Skeletal muscle tissue (tissue), 3 donors: ENCODE measurements at regions not wholly inside any gene's neighbourhood (a gene's known extent, or its start where the extent isn't known, plus 50 kb on each side); places are given as distances from the start of the nearest gene placed in this dataset.

Source experiments
- H3K27ac ChIP-seq: one replicate; pipeline ENCODE4 v1.7.0; 2013; ENCODE audit warnings: mild to moderate bottlenecking, low read depth, low read length, inconsistent platforms
- H3K27me3 ChIP-seq, 3 donors: one replicate each; pipeline ENCODE4 v1.7.0; 2013; ENCODE audit warnings: low read length in 3 of 3; ENCODE audit not compliant: control insufficient read depth in 3 of 3, insufficient read depth in 3 of 3
- H3K36me3 ChIP-seq, 3 donors: one replicate each; pipeline ENCODE4 v1.7.0; 2013; ENCODE audit warnings: low read length in 3 of 3; ENCODE audit not compliant: control insufficient read depth in 3 of 3, insufficient read depth in 3 of 3
- H3K4me1 ChIP-seq, 3 donors: one replicate each; pipeline ENCODE4 v1.7.0; 2013; ENCODE audit warnings: low read length in 3 of 3, mild to moderate bottlenecking in 3 of 3; ENCODE audit not compliant: control insufficient read depth in 3 of 3, insufficient read depth in 3 of 3
- H3K4me3 ChIP-seq, 3 donors: one replicate each; pipeline ENCODE4 v1.7.0; 2013; ENCODE audit warnings: low read length in 3 of 3
- H3K9ac ChIP-seq, 3 donors: one replicate each; pipeline ENCODE4 v1.7.0; 2013; ENCODE audit warnings: low read length in 3 of 3, mild to moderate bottlenecking in 3 of 3, moderate library complexity in 2 of 3, low read depth in 1 of 3
- H3K9me3 ChIP-seq, 3 donors: one replicate each; pipeline ENCODE4 v1.7.0; 2013; ENCODE audit warnings: low read length in 3 of 3; ENCODE audit not compliant: control insufficient read depth in 3 of 3
- donor health status: Osteomylitis.

DNA sequence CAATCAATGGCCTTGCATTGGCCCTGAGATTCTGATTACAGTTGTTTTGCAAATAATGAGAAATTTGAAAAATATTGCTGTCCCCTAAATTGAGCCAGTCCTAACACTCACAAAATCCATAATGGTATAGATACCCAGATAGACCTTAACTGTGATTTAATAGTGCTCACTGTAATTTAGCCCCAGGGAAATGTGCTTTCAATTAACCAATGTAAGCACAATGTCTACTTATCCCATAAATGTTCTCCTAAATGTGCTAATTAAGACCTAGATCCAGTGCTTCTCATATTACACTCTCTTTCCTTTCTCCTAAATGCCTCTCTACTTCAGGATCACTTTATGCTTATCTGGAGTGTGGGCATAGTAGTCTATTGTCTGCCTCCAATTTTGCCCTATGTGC lies 417.8 kb upstream of the CCL2 start:
- Histone ChIP-seq H3K9me3 (no peaks in the 10 kb centered on the region), H3K4me3 (no peak overlapping the region), H3K36me3 (no peaks in the 10 kb centered on the region), H3K27ac (no peak overlapping the region), H3K4me1 (no peaks in the 10 kb centered on the region), H3K27me3 (peaks cover 0 to 17% (median 7%) of the 10 kb centered on the region in 3 donors), H3K9ac (no peak overlapping the region)

DNA sequence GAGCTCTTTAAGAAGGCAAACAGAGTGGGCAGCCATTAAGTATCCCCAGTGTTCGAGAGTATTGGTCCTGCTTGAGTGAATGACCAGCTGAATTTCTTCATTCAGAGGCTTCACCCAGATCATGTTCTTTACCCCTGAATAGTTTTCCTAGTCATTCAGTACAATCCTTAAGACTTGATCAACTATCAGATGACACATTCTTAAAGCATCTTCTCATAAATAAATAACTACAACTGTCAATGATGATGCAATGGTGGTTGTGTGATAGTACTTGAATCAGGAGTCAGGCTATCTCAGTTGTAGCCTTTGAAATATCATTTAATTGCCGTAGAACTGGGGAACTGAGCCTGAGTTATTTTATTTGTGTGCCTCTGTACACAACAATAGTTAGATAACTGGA lies 416.8 kb upstream of the CCL2 start:
- no peaks in the 10 kb centered on the region for H3K9me3 ChIP-seq
- H3K4me3 ChIP-seq = no peak overlapping the region
- no peaks in the 10 kb centered on the region for H3K4me1 ChIP-seq
- peaks cover 0 to 17% (median 7%) of the 10 kb centered on the region in 3 donors for H3K27me3 ChIP-seq
- H3K36me3 ChIP-seq = no peaks in the 10 kb centered on the region
- H3K27ac ChIP-seq = no peak overlapping the region
- no peak overlapping the region for H3K9ac ChIP-seq

DNA sequence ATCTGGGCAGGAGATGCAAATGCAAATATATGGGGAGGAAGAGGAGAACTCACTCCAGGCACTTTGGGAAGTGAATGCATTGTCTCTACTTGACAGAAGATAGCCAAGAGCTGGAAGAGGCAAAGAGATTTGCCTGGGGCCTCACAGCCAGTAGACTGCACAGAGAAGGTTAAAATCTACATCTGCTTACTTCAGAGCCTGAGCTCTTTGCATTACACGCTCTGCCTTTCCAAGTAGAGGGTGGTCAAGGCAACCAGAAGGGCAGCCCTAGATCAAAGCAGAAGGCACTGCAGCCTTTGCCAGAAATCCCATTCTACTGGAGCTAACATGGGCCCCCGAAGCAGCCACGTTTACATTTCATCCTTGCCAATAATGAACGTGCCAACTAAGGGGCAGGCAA lies 407.2 kb upstream of the CCL2 start:
- Histone ChIP-seq H3K27ac (no peak overlapping the region), H3K9ac (no peak overlapping the region), H3K27me3 (peaks cover 0 to 10% (median 0%) of the 10 kb centered on the region in 3 donors), H3K4me1 (no peaks in the 10 kb centered on the region), H3K9me3 (no peaks in the 10 kb centered on the region), H3K36me3 (no peaks in the 10 kb centered on the region), H3K4me3 (no peak overlapping the region)

DNA sequence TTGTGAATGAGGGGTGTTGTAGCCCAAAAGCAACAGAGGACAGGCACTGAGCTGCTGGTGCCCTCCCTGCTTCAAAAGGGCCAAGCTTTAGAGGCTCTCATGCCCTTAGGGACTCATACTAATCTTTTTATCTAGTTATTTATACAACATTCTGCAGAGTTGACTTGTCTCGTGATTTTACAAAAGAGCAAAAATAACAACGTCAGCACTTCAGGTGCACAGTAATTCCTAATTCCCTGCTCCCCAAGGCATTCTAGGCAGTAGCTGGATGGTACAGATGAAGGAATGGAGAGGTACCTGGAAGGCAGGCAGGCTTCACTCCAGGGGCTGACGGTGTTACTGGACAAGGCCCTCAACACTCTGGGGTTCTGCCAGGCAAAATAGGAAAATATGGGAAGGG lies 406.7 kb upstream of the CCL2 start:
- no peaks in the 10 kb centered on the region for H3K36me3 ChIP-seq
- H3K27me3 ChIP-seq = peaks cover 0 to 10% (median 0%) of the 10 kb centered on the region in 3 donors
- no peak overlapping the region for H3K9ac ChIP-seq
- no peak overlapping the region for H3K27ac ChIP-seq
- no peak overlapping the region for H3K4me3 ChIP-seq
- no peaks in the 10 kb centered on the region for H3K9me3 ChIP-seq
- H3K4me1 ChIP-seq = no peaks in the 10 kb centered on the region

DNA sequence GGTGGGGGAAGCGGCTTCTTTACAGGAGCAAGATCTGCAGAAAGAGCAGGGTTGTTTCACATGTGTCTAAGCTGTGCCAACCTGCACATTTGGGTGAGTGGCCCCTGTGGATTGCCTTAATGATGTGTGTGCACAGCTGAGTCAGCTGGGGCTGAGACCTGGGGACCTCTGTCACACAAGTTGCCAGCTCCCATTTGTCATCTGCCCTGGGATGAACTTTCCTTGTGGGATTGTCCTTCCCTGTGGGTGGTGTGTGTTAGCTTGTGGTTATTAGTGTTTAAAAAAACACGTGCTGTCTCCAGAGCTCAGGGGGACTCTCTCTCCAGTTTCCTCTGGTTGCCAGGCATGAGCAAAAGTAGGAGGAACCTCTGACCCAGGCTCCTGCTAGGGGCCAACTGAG lies 400.5 kb upstream of the CCL2 start:
- Histone ChIP-seq H3K4me1 (no peaks in the 10 kb centered on the region), H3K27ac (no peak overlapping the region), H3K36me3 (no peaks in the 10 kb centered on the region), H3K9ac (no peak overlapping the region), H3K9me3 (no peaks in the 10 kb centered on the region), H3K27me3 (peaks cover 0 to 6% (median 4%) of the 10 kb centered on the region in 3 donors), H3K4me3 (no peak overlapping the region)

DNA sequence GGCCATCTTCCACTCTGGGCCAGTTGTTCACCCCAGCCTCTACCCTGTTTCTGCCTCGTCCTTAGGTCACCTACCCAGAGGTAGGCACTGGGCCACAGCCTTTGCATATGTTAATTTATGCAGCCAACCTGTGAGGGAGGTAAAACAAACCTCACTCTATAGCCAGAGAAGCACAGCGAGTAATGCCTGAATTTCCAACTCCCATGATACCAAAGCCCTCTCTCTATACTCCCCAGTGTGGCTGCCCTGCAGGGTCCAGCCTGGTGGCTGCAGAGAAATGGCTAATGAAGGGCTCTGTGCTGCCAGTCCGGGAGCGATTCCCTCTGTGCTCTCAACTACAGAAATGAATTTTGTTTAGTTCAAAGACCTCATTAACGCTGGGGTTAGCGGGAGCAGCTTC lies 397.0 kb upstream of the CCL2 start:
- Histone ChIP-seq H3K9me3 (no peaks in the 10 kb centered on the region), H3K27ac (no peak overlapping the region), H3K27me3 (peaks cover 0 to 10% (median 0%) of the 10 kb centered on the region in 3 donors), H3K4me3 (no peak overlapping the region), H3K9ac (no peak overlapping the region), H3K36me3 (no peaks in the 10 kb centered on the region), H3K4me1 (no peaks in the 10 kb centered on the region)

DNA sequence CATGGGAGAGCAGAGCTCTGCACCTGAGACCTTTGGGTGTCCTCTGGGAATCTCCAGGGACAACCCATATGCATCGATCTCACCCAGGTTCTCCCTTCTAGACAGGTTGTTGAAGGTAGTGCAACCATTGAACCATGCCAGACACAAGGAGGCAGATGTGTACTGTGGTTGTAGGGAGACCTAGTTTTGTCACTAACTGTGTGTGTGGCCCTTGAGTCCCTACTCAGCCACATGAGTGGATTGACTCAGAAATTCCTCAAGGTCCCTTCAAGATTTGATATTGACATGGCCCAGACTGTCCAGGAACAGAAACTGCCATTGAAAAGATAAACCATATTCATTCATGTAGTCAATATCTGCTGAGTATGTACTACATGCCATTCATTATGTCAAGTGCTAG lies 396.4 kb upstream of the CCL2 start:
- Histone ChIP-seq H3K9me3 (no peaks in the 10 kb centered on the region), H3K4me3 (no peak overlapping the region), H3K36me3 (no peaks in the 10 kb centered on the region), H3K27ac (no peak overlapping the region), H3K4me1 (no peaks in the 10 kb centered on the region), H3K27me3 (peaks cover 0 to 10% (median 0%) of the 10 kb centered on the region in 3 donors), H3K9ac (no peak overlapping the region)

DNA sequence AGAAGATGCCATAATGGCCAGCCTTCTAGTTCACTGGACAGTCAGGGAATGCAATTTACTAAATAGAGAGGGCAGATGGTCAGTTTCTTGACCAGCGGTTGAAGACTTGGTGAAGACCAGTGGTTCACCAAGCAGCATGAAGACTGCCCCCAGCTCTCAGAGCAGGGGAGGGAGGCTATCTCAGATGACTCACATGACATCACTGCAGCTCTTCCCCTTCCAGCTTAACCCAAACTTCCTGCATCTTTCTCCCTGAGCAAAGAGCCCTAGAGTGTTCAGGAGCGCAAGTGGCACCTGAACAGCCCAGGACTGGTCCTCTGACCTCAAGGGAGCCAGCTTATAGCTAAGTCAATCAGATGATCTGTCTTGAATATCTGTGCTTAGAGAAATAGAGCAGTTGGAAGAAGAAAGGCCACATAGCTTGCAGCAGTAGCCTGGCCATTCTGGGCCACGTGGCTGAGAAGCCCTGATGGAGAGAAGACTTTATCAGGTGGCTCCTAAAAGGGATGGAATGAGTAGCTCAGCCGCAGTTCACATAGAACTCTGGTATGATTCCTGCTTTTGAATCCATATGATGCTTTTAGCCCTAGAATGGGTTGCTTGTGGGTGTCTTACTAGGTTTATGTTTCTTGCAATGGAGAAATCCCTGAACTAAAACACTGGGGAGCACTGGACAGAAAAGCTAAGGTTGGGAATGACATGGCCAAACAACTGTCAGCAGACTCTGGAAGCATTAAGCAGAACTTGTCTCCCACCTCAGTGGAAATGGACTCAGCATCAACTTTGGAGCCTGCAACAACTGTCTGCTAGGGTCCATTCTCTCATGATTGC lies 392.1 kb upstream of the CCL2 start:
- Histone ChIP-seq H3K27me3 (peaks cover 0 to 4% (median 0%) of the 10 kb centered on the region in 3 donors), H3K4me1 (no peaks in the 10 kb centered on the region), H3K9me3 (no peaks in the 10 kb centered on the region), H3K27ac (no peak overlapping the region), H3K9ac (no peak overlapping the region), H3K4me3 (no peak overlapping the region), H3K36me3 (no peaks in the 10 kb centered on the region)

DNA sequence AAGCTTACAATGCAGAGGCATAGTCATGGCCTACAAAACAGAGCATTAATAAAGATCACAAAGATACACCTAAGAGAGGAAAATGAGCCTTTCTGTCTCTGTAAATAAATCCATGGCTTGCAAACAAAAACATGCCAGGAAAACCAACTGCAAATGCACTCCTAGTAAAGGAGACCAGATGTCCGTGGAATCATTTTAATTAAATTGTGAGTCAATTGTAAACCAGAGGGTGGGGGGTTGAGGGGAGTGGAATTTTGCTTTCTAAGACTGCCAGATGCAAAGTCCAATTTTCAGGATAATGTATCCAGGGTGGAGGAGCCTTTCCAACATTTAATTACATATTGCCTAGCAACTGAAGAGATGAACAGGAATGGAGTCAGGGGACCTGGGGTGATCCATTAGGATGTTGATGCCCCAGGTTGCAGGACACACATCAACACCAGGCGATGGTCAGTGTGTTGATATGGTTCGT lies 390.3 kb upstream of the CCL2 start:
- no peak overlapping the region for H3K9ac ChIP-seq
- no peaks in the 10 kb centered on the region for H3K4me1 ChIP-seq
- H3K9me3 ChIP-seq = no peaks in the 10 kb centered on the region
- H3K36me3 ChIP-seq = no peaks in the 10 kb centered on the region
- H3K27me3 ChIP-seq = peaks cover 0 to 4% (median 0%) of the 10 kb centered on the region in 3 donors
- no peak overlapping the region for H3K27ac ChIP-seq
- H3K4me3 ChIP-seq = no peak overlapping the region

DNA sequence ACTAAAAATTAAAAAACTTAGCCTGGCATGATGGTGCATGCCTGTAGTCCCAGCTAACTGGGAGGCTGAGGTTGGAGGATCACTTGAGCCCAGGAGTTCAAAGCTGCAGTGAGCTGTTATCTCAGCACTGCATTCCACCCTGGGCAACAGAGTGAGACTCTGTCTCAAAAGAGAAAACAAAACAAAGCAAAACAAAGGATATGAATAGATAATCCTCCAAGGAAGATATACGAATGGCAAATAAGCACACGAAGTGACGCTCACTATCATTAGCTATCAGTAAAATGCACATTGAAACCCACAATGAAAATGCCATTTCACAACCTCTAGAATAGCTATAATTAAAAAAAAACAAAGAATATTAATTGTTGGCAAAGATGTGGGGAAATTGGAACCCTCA lies 386.2 kb upstream of the CCL2 start:
- H3K4me1 ChIP-seq = no peaks in the 10 kb centered on the region
- no peak overlapping the region for H3K27ac ChIP-seq
- H3K4me3 ChIP-seq = no peak overlapping the region
- H3K9ac ChIP-seq = no peak overlapping the region
- no peaks in the 10 kb centered on the region for H3K36me3 ChIP-seq
- H3K9me3 ChIP-seq = no peaks in the 10 kb centered on the region
- peaks cover 0 to 11% (median 0%) of the 10 kb centered on the region in 3 donors for H3K27me3 ChIP-seq
